Lung microvascular endothelial cell (primary cell): ENCODE measurements at regions not wholly inside any gene's neighbourhood (a gene's known extent, or its start where the extent isn't known, plus 50 kb on each side); places are given as distances from the start of the nearest gene placed in this dataset.
A peak's percentile ranks its signal among the peaks of the same experiment; 100 is the strongest.

Experiments
- DNase-seq, 2 donors: peaks; one replicate each; pipeline versions ENCODE4 v3.0.0 to v3.0.0-alpha.2; 2010; ENCODE audit warnings: low read depth in 2 of 2

DNA sequence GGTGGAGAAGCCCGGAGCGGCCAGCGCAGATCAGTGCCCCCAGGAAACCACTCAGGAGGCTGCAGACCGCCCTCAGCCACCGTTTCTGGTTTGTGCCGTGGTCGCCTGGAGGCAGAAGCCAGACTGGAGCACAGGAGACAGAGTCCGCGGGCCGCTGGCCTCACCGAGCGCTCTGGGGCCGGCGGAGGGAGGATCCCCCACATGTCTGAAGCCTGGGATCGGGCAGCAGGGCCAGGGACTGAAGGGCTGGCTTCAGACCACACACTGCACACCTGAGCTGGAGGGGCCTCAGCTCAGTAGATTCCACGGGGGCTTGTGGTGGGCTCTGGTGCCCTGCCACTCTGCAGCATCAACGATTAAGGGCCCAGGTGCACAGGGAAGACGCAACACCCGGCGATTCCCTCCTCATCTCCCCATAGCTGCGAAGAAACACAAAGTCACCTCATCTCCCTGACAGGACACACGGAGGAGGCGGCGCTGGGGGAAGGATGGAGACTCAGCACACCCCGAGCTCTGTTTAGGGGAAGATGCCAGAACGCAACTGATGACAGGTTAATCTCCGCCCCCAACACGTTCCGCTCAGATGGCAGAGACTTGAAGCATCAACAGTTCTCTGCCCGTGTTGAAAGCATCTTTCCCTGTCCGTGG, 408.1 kb downstream of the GALR1 start:
- DNase-seq: no peak

DNA sequence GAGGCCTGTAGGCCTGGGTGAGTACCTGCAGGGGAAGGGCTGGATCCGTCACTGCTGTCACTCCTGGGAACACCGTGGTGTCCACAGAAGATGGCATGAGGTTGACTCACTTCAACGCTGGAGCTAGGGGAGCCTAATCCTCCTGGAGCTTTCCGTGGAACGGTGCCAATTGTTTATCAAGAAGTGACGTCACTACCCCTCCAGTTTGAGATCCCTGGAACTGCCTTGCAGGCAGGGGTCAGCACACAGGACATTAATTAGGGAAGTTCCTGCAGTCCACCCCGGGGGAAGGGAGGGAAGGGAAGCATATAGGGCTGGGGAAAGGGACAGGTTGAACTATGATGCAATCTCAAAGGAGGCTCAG, 408.6 kb downstream of the GALR1 start:
- no peak for DNase-seq

DNA sequence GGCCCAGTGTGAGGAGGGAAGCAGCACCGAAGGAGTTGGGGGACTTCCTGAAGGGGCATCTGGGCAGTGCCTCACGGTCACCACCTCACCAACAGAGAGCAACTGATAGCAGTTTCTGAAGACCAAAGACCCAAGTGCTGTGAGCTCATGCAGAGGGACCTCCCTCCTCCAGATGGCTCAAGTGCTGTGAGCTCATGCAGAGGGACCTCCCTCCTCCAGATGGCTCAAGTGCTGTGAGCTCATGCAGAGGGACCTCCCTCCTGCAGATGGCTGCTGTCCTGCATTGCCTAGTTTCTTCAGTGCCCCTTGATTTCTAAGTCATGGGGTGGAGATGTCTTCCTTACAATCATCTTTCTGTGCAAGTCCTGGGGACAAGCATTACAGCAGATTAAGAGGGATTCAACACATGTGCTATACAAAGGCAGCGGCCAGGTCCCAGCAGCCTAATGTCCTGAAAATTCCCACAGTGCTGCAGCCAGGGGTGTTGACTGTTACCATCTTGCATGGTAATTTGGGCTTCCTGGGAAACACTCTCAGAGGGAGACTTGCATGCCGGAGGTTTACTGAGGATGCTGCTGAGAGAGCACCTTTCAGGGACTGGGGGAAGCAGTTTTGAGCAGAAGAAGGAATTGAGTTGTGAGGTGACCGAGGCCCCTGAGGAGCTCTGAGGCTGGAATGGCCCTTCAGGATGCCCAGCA, 409.3 kb downstream of the GALR1 start:
- no peak for DNase-seq

DNA sequence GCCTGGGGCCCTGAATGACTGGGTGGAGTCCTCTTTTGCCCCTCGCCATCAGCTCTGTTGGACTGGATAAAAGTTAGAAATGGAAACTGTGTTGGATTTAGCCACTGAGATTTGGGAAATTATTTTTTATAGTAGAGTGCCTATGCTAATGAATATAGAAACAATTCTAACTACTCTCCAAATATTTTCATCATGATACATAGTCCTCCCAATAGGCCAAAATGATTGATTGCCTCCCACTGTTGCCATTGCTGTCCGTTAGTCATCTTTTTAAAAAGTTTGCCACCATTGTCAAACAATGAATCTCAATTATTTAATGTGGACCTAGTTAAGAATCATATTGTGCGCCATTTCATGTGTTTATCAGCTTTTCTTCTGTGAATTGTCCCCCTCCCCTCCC, 417.0 kb downstream of the GALR1 start:
- no peak for DNase-seq

DNA sequence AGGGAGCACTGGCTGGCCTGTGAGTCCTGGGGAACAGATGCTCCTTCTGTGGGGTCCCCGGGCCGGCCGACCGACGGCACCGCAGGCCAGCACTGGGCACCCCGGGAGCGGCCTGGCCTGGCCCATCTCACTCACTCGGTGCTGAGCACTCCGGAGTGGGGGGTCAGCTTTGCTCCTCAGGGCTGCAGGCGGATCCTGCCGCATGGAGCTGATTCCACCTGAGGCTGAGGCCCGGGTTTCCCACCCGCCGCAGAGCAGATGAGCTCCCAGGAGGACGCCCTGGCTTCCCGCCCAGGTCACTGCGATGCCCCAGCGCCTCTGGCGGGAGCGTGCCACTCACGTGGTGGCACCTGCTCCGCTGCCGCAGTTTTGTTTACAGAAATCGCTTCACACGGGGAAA, 418.6 kb downstream of the GALR1 start:
- no peak for DNase-seq

DNA sequence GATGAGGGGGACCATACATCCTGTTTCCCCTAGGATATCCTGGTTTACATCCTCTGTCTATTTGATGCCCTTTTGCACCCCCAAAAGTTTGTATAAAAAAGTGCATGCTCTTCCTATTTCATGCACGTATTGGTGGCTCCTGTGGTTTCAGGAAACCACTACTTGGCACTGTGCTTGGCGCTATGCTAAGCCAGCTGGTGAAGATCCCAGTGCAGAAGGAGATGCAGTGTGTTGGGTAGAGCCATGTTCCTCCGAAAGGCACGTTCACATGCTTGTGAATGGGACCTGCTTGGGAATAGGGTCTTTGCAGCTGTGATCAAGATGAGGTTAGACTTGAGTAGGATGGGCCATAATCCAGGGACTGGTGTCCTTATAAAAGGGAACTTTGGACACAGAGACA, 419.7 kb downstream of the GALR1 start:
- DNase-seq: no peak

DNA sequence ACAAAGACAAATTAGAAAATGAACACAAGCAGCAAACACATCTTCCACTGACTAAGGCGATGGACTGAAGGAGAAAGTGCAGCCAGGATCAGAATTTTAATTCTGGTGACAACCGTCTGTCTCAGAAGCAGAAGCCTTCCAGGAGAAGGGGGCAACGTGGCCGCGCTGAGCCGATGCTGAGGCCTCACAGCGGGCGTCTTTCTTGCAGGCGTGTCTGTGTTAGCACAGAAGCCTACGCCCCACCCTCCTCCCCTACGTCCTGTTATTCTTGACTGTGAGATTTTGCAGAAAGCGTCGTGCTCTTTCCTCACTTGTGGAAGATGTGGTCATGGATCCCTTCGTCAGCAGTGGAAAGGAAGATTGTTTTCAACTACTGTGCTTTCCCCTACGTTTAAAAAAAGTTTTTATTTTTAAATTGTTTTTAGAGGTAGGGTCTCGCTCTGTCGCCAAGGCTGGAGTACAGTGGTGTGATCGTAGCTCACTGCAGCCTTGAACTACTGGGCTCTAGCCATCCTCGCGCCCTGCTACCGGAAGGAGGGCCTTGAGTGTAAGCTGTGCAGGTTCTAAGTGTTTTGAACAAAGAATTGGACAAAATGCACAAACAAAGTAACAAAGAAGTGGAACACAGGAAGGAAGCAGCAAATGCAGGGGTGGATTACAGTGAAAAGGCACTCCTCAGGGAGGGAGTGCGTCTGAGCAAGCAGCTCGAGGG, 422.0 kb downstream of the GALR1 start:
- no peak for DNase-seq

DNA sequence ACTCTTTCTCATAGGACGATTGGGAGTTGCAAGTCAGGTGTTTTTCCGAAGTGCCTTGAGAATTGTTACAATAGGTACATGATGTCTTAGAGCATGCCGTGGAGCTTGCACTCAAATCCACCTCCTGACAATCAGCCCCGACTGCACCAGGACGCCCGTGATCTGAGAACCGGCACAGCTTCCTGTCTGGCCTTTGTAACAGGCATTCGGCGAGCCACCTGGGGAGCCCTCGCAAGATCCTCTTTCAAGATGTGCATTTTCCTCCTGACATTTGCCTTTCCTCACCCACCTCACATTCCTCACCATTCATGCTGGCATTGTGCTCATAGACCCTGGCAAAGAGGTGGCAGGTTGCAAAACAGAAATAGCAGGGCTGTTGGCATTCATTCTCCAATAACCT, 427.3 kb downstream of the GALR1 start:
- no peak for DNase-seq

DNA sequence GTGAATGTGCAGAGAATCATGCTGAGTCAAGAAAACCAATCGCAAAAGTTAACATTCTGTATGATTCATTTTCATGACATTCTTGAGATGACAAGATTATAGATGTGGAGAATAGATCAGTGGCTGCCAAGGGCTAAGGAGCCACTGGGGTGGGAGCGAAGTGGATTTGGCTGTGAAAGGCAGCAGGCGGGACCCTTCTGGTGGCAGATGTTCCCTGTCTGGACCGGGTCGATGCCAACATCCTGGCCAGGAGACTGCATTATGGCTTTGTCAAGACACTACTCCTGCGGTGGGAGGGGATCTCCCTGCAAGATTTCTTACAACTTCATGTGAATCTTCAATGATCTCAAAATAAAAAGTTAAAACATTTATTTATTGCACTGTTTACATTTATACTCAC, 427.9 kb downstream of the GALR1 start:
- no peak for DNase-seq

DNA sequence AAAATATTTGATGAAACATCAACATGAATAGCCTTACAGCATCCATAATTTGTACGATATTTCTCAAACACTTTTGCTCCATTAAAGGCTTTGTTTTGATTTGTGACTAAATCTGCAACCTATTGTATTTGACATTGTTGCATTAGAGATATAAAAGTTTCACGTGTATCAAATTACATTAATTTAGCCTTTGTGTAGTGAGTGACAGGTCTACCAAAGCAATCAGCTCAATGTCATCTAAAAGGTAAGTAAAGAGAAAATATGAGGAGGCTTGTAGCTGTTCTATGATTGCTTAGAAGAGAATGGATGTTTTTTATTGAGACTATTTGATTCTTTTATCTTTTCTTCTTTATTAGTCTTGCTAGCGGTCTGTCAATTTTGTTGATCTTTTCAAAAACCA, 430.2 kb downstream of the GALR1 start:
- DNase-seq: no peak

DNA sequence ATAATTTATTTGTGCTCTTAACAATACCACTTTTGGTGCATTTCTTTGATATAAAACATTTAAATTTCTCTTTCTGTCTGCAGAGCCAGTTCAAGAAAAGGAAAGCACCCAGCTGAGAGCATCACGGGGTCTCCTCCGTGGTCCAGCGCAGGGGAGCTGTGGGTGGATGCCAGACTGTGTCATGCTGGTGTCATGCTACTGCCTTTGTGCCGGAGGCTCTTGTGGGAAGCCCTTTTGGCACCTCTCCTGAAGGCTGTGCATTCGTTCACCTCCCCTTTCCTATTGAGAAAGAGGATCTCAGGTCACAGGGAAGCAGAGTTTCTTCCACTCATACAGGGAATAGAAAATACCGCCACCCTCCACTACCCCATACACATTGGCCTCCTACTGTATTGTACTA, 450.4 kb downstream of the GALR1 start:
- DNase-seq: no peak

DNA sequence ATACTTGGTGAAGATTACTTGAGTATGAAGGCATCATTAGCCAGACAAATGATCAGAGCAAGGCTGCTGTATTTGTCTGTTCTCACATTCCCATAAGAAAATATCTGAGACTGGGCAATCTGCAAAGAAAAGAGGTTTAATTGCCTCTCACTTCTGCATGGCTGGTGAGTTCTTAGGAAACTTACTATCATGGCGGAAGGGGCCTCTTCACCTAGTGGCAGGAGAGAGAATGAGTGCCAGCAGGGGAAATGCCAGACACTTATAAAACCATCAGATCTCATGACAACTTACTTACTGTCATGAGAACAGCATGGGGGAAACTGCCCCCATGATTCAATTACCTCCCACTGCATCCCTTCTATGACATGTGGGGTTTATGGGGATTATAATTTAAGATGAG, 452.3 kb downstream of the GALR1 start:
- no peak for DNase-seq

DNA sequence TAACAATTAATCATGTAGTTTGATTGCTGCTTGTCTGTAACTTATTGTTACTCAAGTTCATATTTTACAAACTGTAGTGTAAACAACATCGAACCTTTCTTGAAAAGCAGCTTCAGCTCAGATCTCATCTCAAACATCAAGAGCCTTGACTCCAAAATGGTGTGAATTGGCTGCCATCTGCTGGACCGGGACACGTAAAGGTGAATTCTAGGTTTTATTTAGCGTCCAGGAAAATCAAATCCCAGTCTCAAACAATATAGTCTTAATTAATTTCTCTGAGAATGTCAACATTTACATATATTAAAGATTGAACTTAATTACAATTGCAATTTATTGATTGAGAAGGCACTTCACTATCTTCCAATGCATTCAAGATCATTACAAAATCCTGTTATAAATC, 453.0 kb downstream of the GALR1 start:
- DNase-seq: peak in 1 of 2 donors; percentile 5

DNA sequence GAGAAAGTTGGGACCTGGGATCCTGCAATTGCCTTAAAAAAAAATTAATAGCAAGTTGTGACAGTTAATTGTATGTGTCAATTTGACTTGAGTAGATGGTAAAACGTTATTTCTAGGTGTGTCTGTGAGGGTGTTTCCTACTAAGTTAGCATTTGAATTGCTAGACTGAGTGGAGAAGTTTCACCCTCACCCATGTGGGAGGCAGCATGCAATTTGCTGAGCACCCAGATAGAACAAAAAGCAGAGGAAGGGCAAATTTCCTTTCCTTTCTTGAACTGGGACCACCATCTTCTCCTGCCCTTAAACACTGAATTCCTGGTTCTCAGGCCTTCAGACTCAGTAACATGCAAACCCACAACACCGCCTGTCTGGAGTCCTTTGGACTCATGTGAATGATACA, 455.7 kb downstream of the GALR1 start:
- DNase-seq: no peak

DNA sequence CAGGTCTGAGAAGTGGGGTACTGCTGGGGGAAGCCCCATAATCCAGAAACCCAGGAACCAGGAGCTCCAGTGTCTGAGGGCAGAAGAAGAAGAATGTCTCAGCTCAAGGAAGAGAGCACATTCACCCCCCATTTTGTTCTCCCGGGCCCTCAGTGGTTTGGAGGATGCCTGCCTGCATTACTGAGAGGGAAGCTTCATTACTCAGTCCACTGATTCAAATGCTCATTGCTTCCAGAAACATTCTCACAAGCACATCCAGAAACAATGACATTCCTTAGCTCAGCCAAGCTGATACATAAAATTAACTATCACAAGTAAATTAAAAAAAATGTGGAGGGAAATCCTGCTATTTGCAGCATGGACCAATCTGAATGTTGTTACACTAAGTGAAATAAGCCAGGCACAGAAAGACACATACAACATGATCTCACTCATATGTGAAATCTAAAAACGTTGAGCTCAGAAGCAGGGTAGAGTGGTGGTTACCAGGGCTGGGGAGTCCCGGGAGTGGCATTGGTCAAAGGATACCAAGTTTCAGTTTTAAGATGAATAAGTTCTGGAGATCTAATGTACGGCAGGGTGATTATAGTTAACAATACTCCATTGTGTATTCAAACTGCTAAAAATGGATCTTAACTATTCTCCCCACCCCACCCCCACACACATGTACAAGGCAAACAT, 459.3 kb downstream of the GALR1 start:
- no peak for DNase-seq

DNA sequence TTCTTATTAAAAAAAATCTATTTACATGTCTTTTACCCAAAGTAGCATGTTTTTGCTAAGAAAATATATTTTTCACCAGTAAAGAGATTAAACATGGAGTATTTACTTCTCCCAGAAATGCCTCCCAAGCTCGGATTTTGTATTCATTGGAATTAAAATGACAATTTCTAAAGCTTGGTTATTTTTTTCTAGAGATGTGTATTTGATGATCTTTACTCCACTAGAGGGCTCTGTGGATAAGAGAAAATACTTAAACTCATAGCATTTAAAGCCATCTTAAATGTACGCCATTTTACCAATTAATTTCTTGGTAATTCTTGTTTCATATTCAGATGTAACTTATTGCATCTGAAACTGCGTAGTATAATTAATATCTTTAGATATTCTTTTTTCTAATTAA, 461.4 kb downstream of the GALR1 start:
- DNase-seq: no peak

DNA sequence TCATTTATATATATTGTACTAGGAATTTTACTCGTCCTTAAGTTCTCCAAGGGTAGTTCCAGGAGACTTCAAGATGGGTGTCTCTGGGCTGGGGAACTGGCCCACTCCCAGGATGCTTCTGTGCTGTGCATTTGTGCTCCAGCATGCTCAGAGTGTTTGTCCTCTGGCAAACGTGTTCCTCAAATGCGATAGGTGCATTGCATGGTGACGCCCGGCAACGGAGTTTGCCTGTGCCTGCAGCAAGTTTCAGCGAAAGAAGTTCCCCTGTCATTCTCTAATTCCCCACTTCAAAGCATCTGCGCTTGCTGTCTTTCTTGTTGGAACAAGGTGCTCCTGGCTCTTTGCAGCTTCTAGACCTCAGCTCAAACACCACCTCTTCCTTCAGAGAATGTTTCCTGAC, 465.1 kb downstream of the GALR1 start:
- no peak for DNase-seq

DNA sequence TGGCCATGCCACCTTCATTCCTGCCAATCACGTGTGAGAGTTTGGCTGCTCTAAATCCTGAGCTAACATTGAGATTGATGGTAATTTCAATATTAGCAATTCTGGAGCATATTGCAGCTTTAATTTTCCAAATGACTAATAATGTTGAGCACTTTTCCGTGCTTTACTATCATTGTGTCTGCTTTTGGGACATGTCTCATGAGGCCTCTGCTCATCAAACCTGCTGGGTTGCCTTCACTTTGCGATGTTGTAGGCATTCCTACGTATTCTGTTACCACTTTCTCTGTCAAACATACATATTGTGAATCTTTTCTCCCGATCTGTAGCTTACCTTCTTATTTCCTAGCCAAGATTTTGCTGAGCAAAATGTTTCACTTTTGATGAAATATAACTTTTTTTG, 466.6 kb downstream of the GALR1 start:
- DNase-seq: no peak

DNA sequence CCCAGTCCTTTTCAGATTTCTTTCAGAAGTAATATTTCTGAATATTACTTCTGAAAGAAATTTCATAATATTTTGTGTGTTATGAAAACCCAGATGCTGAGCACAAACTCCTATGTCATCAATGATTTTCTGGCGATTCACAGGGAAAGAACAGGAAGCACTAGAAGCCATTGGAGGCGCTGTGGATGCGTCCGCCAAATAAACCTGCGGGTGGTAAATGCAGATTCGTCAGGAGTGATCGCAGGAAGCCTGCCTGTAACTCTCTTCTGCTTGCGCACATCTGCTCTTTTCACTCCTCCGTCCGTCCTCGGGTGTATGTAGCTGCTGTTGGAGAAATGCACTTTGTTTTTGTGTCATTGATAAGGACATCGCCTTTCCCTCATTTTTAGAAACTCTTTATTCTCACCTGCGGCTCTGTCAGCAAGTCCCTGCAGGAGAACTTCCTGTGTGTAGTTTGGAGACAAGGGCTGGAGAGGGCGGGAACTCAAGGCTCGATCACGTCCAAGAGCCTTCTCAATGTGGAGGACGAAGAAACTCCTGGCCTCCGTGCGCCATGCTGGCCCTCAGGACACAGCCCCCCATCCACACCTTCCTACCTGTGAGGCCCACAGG, 483.8 kb downstream of the GALR1 start:
- no peak for DNase-seq

DNA sequence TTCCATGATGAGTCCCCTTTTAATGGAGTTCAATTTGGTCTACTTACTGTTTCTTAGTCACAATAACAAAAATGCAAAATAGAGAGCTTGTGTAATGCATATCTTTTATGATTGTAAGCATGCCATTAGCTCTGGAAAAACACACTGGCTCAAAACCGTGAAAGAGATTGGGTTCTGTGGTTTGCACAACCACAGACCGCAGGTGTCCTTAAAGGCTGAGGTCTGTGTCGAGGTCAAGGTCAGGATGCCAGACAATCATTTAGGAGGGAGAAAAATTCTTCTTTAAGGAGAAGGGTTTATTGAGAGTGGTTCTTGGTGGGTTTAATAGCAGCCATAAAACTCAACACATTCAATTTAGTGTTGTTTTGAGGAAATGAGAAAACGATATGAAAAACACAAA, 487.2 kb downstream of the GALR1 start:
- DNase-seq: no peak

DNA sequence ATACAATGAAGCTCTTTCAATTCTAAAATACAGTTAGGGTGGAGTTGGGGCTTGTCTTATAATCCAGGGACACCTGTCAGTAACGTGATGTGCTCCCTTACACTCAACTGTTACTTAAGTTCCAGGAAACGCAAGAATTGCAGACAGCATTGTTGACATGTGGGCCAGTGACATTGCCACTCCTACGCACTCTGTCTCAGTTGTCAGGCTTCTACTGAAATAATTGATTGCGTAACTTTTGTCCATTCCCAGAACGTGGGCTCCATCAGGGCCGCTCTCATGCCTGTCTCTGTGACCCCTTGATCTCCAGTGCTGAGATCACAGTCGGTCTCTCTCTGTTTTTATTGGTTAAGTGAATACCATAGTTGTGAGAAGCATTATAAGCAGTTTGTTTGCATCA, 487.8 kb downstream of the GALR1 start:
- no peak for DNase-seq

DNA sequence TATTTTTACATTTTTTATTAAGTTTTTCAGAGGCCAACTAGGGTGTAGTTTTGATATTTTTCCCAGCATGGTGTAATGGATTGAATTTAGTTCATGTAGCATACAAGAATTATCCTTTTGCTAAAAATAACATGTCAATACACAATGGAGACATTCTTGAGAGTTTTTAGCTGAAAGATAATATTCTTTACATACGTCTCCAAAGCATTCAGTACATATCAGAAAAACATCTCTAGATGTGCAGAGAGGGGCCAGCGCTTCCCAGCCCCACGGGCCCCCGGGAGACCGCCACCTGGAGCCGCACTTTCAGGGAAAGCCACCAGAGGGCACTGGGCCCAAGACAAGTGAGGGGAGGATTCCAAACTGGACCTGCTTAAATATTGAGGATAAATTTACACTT, 499.4 kb downstream of the GALR1 start:
- no peak for DNase-seq
